DMS53 treated with DMSO at 0.1 percent for 48 hours (cell line): ENCODE measurements at regions not wholly inside any gene's neighbourhood (a gene's known extent, or its start where the extent isn't known, plus 50 kb on each side); places are given as distances from the start of the nearest gene placed in this dataset.

Source experiments
- DNase-seq: peaks from one replicate; lab custom pipeline; 2025; ENCODE audit not compliant: unreplicated experiment; lab: John Stamatoyannopoulos, UW

GRCh38 chr9:120292606-120293005, 287.4 kb downstream of the CDK5RAP2 start:
- DNase-seq, result no peak

DNA sequence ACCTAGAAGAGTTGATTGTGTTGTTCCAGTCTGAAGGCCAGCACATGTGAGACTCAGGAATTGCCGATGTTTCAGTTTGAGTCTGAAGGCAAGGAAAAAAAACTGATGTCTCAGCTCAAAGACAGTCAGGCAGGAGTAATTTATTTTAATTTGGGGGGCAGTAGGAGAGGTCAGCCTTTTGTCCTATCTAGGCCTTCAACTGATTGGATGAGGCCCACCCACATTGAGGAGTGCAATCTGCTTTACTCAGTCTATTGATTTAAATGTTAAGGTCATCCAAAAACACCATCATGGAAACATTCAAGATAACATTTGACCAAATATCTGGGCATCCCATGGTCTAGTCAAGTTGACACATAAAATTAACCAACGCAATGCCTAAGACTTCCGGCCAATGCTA, 288.9 kb downstream of the CDK5RAP2 start:
- DNase-seq, result no peak

- DNase-seq, result no peak
These were observed 289.7 kb downstream of the CDK5RAP2 start for GRCh38 chr9:120289990-120290975.

GRCh38 chr9:120289098-120289497, 290.9 kb downstream of the CDK5RAP2 start:
- DNase-seq, result no peak

DNA sequence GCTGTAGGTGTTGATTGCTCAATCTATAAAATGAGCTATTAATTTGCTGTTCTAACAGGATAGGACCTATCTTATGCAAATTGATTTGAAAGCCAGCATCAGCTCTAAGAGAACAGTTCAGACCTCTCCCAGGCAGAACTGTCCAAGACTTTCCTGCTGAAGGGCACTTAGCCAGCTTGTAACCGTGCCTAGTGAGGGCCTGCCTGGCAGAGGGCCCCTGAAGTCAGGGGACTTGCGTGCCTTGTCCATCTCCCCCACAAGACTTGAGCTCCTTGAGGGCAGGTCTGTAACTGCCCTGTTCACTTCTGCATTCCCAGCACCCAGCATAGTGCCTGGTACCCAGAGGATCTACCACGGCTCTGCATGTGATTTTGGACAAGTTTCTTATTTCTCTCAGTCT, 293.4 kb downstream of the CDK5RAP2 start:
- no peak for DNase-seq

DNA sequence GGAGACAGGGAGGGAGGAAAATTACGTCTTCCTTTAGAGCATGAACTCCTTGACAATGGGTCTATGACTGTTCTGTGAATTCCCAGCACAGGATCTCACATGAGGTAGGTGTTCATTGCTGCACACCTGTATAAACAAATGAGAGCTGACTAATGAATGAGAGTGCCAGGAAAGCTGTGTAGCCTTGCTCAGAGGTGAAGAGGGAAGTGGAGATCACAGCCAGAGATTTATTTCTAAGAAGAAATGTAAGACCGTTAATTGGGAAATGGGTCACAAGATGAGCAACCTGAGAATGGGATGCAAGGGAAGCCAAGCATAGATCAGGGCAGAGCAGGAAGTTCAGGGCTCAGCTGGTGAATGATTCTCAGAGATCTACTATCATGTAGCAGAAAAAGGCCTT, 295.1 kb downstream of the CDK5RAP2 start:
- DNase-seq, result peak; percentile 66

DNA sequence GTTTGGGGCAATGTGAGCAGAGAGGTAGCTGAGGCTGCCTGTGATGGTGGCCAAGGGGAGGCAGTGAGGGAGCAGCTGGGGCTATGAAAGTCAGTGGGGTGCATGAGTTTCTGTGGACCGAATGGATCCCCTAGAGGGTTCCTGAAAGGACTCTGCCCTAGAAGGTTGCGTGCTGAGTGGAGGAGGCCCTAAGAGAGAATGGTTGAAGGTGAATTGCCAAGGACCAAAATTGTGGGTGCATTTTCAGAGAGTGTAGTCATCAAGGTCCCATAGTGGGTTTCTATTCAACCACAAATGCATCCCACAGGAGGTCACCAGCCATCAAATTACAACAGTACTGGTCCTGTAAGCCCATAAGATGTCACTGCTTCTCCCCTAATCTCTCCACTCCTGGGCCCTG, 298.3 kb downstream of the CDK5RAP2 start:
- DNase-seq, result no peak

DNA sequence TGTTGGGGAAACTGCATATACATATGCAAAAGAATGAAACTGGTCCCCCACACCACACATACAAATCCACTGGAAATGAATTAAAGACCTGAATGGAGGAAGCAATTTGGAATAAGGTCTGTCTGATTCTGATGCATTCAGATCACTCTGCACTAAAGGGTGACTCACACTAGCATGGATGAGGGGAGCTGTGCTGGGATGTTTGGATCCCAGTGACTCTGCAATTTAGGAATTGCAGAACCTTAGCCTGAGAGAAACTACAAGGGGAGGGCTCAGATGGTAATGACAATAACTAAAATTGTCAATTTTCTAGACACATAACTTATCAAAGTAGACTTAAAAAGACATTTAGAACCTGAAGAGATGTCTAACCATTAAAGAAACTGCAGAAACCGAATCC, 312.0 kb downstream of the CDK5RAP2 start:
- no peak for DNase-seq

DNA sequence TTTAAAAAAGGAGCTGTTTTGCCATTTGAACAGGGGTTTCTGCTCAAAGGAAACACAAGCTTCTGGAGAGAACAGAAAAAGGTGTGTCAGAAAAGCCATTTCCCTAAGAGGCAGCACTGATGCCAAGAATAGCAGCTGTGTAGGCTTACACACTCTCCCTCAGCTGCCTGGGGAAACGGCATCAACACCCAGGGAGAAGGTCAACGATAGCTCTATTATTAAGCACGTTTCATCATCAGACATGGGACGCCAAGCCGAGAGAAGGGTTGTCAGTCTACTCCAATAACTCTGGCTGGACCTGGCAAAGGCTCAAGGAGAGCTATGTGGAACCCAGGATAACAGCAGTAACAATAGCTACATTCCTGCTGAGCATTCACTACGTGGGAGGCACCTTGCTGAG, 314.2 kb downstream of the CDK5RAP2 start:
- no peak for DNase-seq

DNA sequence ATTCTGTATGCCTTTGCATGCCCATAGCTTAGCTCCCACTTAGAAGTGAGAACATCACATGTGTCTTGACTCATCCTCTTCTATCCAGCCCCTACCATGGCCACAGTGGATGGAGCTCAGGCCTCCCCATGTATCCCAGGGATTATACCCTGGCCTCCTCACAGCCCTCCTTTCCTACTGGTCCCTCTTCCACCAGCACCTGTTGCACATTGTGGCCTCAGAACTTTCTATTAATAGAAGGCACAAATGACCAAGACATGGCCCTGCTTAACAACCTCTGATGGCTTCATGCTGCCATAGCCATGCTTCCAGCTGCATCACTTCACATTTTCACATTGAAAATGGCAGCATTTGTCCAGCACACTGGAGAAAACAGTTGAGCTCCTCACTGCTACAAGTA, 315.4 kb downstream of the CDK5RAP2 start:
- no peak for DNase-seq

GRCh38 chr9:120263836-120264235, 316.1 kb downstream of the CDK5RAP2 start:
- DNase-seq, result no peak

GRCh38 chr9:120261419-120261818, 318.5 kb downstream of the CDK5RAP2 start:
- DNase-seq, result no peak

GRCh38 chr9:120259100-120259499, 320.9 kb downstream of the CDK5RAP2 start:
- no peak for DNase-seq

- no peak for DNase-seq
These were observed 321.9 kb downstream of the CDK5RAP2 start for GRCh38 chr9:120258096-120258495.

DNA sequence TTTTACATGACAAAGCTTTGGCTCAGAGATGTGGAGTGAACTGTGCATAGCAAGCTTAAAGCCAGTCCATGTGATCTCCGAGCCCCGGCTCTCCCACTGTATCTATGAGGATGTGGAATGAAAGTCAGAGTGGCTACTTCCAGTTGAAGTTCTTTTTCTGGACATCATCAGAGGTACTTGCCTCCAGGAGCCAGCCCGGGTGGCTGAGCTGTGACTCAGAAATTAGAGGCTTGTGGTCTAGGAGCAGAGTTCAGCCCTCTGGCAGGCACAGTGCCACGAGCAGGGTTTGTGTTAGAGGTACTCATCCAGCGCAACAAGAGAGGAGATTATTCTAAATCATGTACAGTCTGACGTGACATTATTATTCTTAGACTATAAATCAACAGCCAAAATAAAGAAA, 322.5 kb downstream of the CDK5RAP2 start:
- DNase-seq, result no peak

- DNase-seq, result no peak
These were observed 323.8 kb downstream of the CDK5RAP2 start for GRCh38 chr9:120256146-120256545.

DNA sequence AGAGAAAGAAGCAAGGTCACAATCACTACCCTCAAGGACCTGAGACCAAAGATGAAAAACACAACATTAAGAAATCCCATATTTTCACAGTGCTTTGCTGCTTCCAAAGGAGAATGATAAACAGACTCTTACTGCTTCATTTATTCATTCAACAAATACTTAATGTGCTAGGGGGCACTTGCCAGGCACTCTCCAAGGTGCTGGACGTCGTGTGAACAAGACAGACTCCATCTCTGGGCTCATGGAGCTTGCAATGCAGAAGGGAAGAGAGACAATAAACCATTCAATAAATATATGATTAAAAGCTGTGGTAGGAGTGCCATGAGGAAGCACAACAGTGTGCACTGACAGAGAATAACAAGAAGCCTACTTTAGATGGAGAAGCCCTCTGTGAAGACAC, 327.7 kb downstream of the CDK5RAP2 start:
- no peak for DNase-seq

GRCh38 chr9:120242116-120242811, 337.7 kb downstream of the CDK5RAP2 start:
- no peak for DNase-seq

- no peak for DNase-seq
These were observed 343.4 kb downstream of the CDK5RAP2 start for GRCh38 chr9:120236596-120236995.

DNA sequence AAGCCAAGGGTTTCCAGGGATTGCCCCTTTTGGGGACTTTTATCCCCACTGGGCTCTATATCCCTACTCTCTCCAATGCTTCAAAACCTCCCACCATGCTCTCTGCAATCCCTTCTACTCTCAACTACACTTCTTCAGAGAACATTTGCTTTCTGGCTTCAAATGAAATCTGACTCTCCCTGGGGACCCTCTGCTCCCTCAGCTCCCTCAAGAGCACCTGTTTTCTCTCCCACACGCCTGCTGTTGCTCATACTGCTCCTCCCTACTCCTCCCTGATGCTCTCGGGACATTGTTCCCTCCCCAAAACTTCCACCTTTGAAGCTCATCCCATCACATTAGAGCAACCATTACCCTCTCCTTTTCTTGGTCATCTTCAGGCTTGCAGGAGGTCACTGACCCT, 344.9 kb downstream of the CDK5RAP2 start:
- DNase-seq, result no peak

DNA sequence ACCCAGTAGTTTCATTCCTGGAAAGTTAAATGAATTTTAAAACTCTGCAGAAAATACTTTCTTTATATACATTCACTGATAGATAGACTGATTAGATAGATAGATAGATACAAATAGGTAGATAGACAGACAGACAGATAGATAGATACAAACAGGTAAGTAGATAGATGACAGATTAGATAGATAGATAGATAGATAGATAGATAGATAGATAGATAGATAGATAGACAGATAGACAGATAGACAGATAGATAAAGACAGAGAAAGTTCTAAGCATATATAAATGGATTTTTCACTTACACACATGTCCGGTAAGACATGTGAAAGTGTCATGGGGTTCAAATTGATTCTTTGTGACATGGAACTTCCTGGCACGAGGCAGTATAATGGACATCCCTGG, 349.7 kb downstream of the CDK5RAP2 start:
- DNase-seq, result no peak

DNA sequence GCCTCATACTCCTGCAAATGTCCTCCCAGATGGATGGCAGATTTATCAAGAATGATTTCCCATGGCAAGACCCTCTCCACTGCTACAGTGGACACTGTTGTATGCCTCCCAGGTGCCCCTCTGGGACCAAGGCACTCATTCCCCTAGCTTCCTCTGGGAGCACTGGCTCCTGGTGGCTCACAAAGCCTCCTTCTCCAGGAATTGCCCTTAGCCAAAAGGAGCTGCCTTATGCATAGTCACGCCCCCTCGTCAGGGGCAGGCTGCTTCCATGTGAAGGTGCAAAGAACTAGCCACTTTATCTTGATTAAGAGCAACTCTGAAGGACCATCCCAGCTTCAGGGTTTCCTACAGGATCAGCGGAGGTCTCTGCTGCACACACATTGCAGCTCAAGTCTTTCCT, 358.1 kb downstream of the CDK5RAP2 start:
- DNase-seq, result no peak
